CD14-positive monocyte (primary cell): ENCODE measurements at regions not wholly inside any gene's neighbourhood (a gene's known extent, or its start where the extent isn't known, plus 50 kb on each side); places are given as distances from the start of the nearest gene placed in this dataset.

Experiments
- DNase-seq, 3 donors: peaks; one replicate each; pipeline ENCODE4 v3.0.0-alpha.2; 2011 to 2022
- H2AFZ ChIP-seq: 2 replicates; pipeline ENCODE4 v1.6.0; 2012; ENCODE audit warnings: mild to moderate bottlenecking, low read depth, low read length, inconsistent platforms; ENCODE audit not compliant: insufficient read depth, poor library complexity, severe bottlenecking
- H3K27ac ChIP-seq, 2 donors: 1 replicate in 1 of 2; 2 replicates in 1 of 2; pipeline ENCODE4 v1.5.1; 2012 to 2013; ENCODE audit warnings: low read length in 2 of 2, control low read depth in 1 of 2, inconsistent platforms in 1 of 2, low read depth in 1 of 2, mild to moderate bottlenecking in 1 of 2
- H3K27me3 ChIP-seq, 2 donors: one replicate each; pipeline versions ENCODE4 v1.6.0 to v1.6.1; 2011 to 2013; ENCODE audit warnings: low read length in 2 of 2; ENCODE audit not compliant: control insufficient read depth in 2 of 2, insufficient read depth in 2 of 2
- H3K36me3 ChIP-seq, 2 donors: replicated peaks in 1 of 2; 1 replicate in 1 of 2; 2 replicates in 1 of 2; pipeline versions ENCODE4 v1.5.1 to v1.6.1; 2012 to 2013; ENCODE audit warnings: low read length in 2 of 2, control low read depth in 1 of 2, inconsistent platforms in 1 of 2, mild to moderate bottlenecking in 1 of 2; ENCODE audit not compliant: insufficient read depth in 2 of 2, control insufficient read depth in 1 of 2
- H3K4me1 ChIP-seq, 2 donors: 1 replicate in 1 of 2; 2 replicates in 1 of 2; pipeline versions ENCODE4 v1.5.1 to v1.6.1; 2012 to 2013; ENCODE audit warnings: low read length in 2 of 2, control low read depth in 1 of 2, inconsistent platforms in 1 of 2, mild to moderate bottlenecking in 1 of 2, moderate library complexity in 1 of 2; ENCODE audit not compliant: insufficient read depth in 2 of 2, control insufficient read depth in 1 of 2
- H3K4me2 ChIP-seq: replicated peaks from 2 replicates; pipeline ENCODE3; 2012; ENCODE audit warnings: low read length, moderate library complexity, mild to moderate bottlenecking; ENCODE audit not compliant: poor library complexity, severe bottlenecking; ENCODE audit errors: extremely low read depth
- H3K4me3 ChIP-seq, 3 experiments: fragments of 200-600 bp in 1 of 3; sonication (generic) in 1 of 3; replicated peaks in 1 of 3; 1 replicate in 2 of 3; 2 replicates in 1 of 3; pipeline ENCODE4 v1.5.1; 2011 to 2013; ENCODE audit warnings: low read length in 3 of 3, mild to moderate bottlenecking in 3 of 3, control low read depth in 2 of 3, low read depth in 2 of 3, inconsistent platforms in 1 of 3, moderate library complexity in 1 of 3
- H3K79me2 ChIP-seq: 2 replicates; pipeline ENCODE4 v1.6.0; 2012; ENCODE audit warnings: mild to moderate bottlenecking, control low read depth, inconsistent platforms, low read length, moderate library complexity; ENCODE audit not compliant: insufficient read depth
- H3K9ac ChIP-seq: 2 replicates; pipeline ENCODE4 v1.6.0; 2017; ENCODE audit warnings: low read length, mild to moderate bottlenecking; ENCODE audit not compliant: insufficient read depth, poor library complexity, severe bottlenecking
- H3K9me3 ChIP-seq, 2 donors: replicated peaks in 1 of 2; 1 replicate in 1 of 2; 2 replicates in 1 of 2; pipeline versions ENCODE4 v1.5.1 to v1.6.1; 2012 to 2013; ENCODE audit warnings: low read length in 2 of 2, control low read depth in 1 of 2; ENCODE audit not compliant: control insufficient read depth in 1 of 2, insufficient read depth in 1 of 2
- H4K20me1 ChIP-seq: 2 replicates; pipeline ENCODE4 v1.6.0; 2012; ENCODE audit warnings: mild to moderate bottlenecking, low read length, control low read depth, moderate library complexity; ENCODE audit not compliant: insufficient read depth
- H3K27ac Mint-ChIP-seq, 7 donors: one replicate each; pipeline ENCODE4 v1.8.0; 2020; ENCODE audit warnings: mild to moderate bottlenecking in 7 of 7, mixed read lengths in 7 of 7, moderate library complexity in 6 of 7, inconsistent platforms in 2 of 7
- H3K27me3 Mint-ChIP-seq, 3 donors: one replicate each; pipeline ENCODE4 v1.8.0; 2021 to 2022; ENCODE audit warnings: low read depth in 3 of 3, mild to moderate bottlenecking in 3 of 3, mixed read lengths in 3 of 3, moderate library complexity in 3 of 3, inconsistent platforms in 1 of 3
- H3K36me3 Mint-ChIP-seq, 2 donors: one replicate each; pipeline ENCODE4 v1.8.0; 2020; ENCODE audit warnings: mixed read lengths in 2 of 2, inconsistent platforms in 1 of 2, mild to moderate bottlenecking in 1 of 2
- H3K4me1 Mint-ChIP-seq: one replicate; pipeline ENCODE4 v1.8.0; 2020; ENCODE audit warnings: mild to moderate bottlenecking, mixed read lengths
- H3K4me3 Mint-ChIP-seq, 2 donors: one replicate each; pipeline ENCODE4 v1.8.0; 2020; ENCODE audit warnings: mild to moderate bottlenecking in 2 of 2, mixed read lengths in 2 of 2, moderate library complexity in 1 of 2
- H3K9me3 Mint-ChIP-seq, 7 donors: one replicate each; pipeline ENCODE4 v1.8.0; 2020 to 2022; ENCODE audit warnings: mixed read lengths in 7 of 7, mild to moderate bottlenecking in 6 of 7, moderate library complexity in 6 of 7, inconsistent platforms in 2 of 7
- WGBS: methylation state at CpG from one replicate; pipeline ENCODE4 v1.1.5; 2013; ENCODE audit warnings: missing lambda C conversion rate; ENCODE audit not compliant: insufficient coverage; 5-methylcytosine and 5-hydroxymethylcytosine counted together
- intact Hi-C, 2 donors: fragments of 100-400 bp; cut with micrococcal nuclease; formaldehyde crosslinking; loops; one replicate each; pipeline versions ENCODE4 v1.15.0 to v1.15.1; 2023
- TF ChIP-seq, protein P1 (sequence below): fragments of 200-600 bp; IDR thresholded peaks from one replicate; pipeline ENCODE4 v1.8.0; 2022; ENCODE audit warnings: antibody characterized with exemption, mild to moderate bottlenecking

DNA sequence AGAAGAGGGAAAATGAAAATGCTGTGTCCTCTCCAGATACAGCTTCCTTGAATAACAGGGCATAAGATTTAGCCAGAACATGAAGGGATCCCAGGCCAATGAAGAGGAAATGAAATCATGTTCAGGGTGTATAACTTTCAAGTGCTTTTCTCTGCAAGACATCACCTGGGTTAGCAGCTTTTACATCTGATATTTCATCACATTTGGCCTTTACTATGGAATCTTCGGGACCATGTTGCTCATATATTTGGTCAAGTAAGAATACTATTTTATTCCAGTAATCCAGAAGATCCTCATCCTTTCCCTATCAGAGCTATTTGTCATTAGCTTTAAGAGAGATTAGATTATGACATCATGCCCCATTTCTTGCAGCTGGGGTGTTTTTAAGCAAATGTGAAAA, 66.3 kb upstream of the OR5AK2 start:
- no peak overlapping the region for H2AFZ ChIP-seq
- H3K36me3 Mint-ChIP-seq: no peaks in the 10 kb centered on the region
- H3K4me1 ChIP-seq: no peaks in the 10 kb centered on the region

GRCh38 chr11:56917708-56918400, 70.9 kb upstream of the OR5AK2 start:
- WGBS: 67% methylated on average over 2 of the region's 3 CpGs
- TF ChIP-seq, protein P1, sequence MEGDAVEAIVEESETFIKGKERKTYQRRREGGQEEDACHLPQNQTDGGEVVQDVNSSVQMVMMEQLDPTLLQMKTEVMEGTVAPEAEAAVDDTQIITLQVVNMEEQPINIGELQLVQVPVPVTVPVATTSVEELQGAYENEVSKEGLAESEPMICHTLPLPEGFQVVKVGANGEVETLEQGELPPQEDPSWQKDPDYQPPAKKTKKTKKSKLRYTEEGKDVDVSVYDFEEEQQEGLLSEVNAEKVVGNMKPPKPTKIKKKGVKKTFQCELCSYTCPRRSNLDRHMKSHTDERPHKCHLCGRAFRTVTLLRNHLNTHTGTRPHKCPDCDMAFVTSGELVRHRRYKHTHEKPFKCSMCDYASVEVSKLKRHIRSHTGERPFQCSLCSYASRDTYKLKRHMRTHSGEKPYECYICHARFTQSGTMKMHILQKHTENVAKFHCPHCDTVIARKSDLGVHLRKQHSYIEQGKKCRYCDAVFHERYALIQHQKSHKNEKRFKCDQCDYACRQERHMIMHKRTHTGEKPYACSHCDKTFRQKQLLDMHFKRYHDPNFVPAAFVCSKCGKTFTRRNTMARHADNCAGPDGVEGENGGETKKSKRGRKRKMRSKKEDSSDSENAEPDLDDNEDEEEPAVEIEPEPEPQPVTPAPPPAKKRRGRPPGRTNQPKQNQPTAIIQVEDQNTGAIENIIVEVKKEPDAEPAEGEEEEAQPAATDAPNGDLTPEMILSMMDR: no peak
- H3K9me3 Mint-ChIP-seq: peaks cover 0 to 3% (median 2%) of the 10 kb centered on the region in 7 donors

More for the DNA sequence above, 66.3 kb upstream of the OR5AK2 start:
- Mint-ChIP-seq H3K9me3 (peaks cover 0 to 5% (median 3%) of the 10 kb centered on the region in 7 donors), H3K4me1 (no peaks in the 10 kb centered on the region), H3K4me3 (no peak overlapping the region), H3K27me3 (peaks cover 0 to 5% (median 0%) of the 10 kb centered on the region in 3 donors), H3K27ac (no peak overlapping the region)
- Histone ChIP-seq H3K9ac (no peak overlapping the region), H3K79me2 (no peaks in the 10 kb centered on the region), H3K4me3 (no peak overlapping the region), H3K27ac (no peak overlapping the region), H3K27me3 (no peaks in the 10 kb centered on the region), H3K36me3 (no peaks in the 10 kb centered on the region), H3K4me2 (no peak overlapping the region), H3K9me3 (no peaks in the 10 kb centered on the region), H4K20me1 (no peaks in the 10 kb centered on the region)
- TF ChIP-seq, protein P1: no peak
- no CpG with 5 or more reads among the region's 1 CpG for WGBS
- intact Hi-C loops: no loop called here
- no peak for DNase-seq

More at GRCh38 chr11:56917708-56918400, 70.9 kb upstream of the OR5AK2 start:
- DNase-seq: no peak
- no peak overlapping the region for H2AFZ ChIP-seq
- no peaks in the 10 kb centered on the region for H3K36me3 ChIP-seq
- intact Hi-C loops: no loop called here
- H3K36me3 Mint-ChIP-seq: no peaks in the 10 kb centered on the region
- no peak overlapping the region for H3K4me3 Mint-ChIP-seq
- H3K4me3 ChIP-seq: no peak overlapping the region
- no peaks in the 10 kb centered on the region for H3K4me1 ChIP-seq
- no peak overlapping the region for H3K27ac ChIP-seq
- H3K9me3 ChIP-seq: no peaks in the 10 kb centered on the region
- no peak overlapping the region for H3K9ac ChIP-seq
- no peak overlapping the region for H3K27ac Mint-ChIP-seq
- H3K4me2 ChIP-seq: no peak overlapping the region
- no peaks in the 10 kb centered on the region for H3K27me3 ChIP-seq
- no peaks in the 10 kb centered on the region for H3K79me2 ChIP-seq
- H3K27me3 Mint-ChIP-seq: peaks cover 0 to 2% (median 0%) of the 10 kb centered on the region in 3 donors
- H3K4me1 Mint-ChIP-seq: no peaks in the 10 kb centered on the region
- no peaks in the 10 kb centered on the region for H4K20me1 ChIP-seq
